Activated naive CD4-positive, alpha-beta T cell treated with anti-CD3 and anti-CD28 coated beads for 36 hours (primary cell): ENCODE measurements at regions not wholly inside any gene's neighbourhood (a gene's known extent, or its start where the extent isn't known, plus 50 kb on each side); places are given as distances from the start of the nearest gene placed in this dataset.

ENCODE experiments used
- CTCF ChIA-PET: fragments of 350-600 bp; sonication (Branson Sonifier 250); formaldehyde crosslinking; loops from one replicate; lab custom pipeline; 2021; ENCODE audit warnings: antibody characterized with exemption; lab: Charles Lee
- DNase-seq: peaks from one replicate; pipeline ENCODE4 v3.0.0-alpha.2; 2020
- H3K27ac Mint-ChIP-seq: one replicate; pipeline ENCODE4 v1.8.0; 2021; ENCODE audit warnings: mild to moderate bottlenecking, mixed read lengths
- H3K27me3 Mint-ChIP-seq: one replicate; pipeline ENCODE4 v1.8.0; 2021; ENCODE audit warnings: low read depth, mixed read lengths
- H3K36me3 Mint-ChIP-seq: one replicate; pipeline ENCODE4 v1.8.0; 2021; ENCODE audit warnings: low read depth, mixed read lengths
- H3K4me1 Mint-ChIP-seq: one replicate; pipeline ENCODE4 v1.8.0; 2021; ENCODE audit warnings: low read depth, mixed read lengths
- H3K4me3 Mint-ChIP-seq: one replicate; pipeline ENCODE4 v1.8.0; 2021; ENCODE audit warnings: mild to moderate bottlenecking, moderate library complexity, mixed read lengths
- H3K9me3 Mint-ChIP-seq: one replicate; pipeline ENCODE4 v1.8.0; 2021; ENCODE audit warnings: mixed read lengths
- intact Hi-C: fragments of 100-400 bp; cut with micrococcal nuclease; formaldehyde crosslinking; loops from one replicate; pipeline ENCODE4 v1.15.1; 2023

DNA sequence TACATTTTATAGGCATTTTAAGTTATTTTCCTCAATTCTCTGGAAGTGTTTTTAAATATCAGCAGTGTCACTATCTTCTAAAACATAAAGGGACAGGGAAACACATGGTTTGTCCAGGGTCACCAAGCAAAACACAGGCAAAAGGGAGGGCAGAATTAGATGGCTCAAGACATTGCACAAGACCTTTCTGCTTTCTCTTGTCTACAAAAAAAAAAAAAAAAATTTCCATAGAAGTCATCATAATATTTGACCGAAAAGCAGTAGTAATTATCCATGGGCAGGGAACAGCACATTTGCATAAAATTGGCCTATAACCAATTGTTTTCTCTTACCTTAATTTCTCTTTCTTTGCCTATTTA lies 703.1 kb upstream of the FZD8 start:
- DNase-seq: no peak
- Mint-ChIP-seq H3K4me3 (no peak overlapping the region), H3K4me1 (no peaks in the 10 kb centered on the region), H3K9me3 (peaks cover 1% of the 10 kb centered on the region), H3K36me3 (no peaks in the 10 kb centered on the region), H3K27ac (no peak overlapping the region), H3K27me3 (no peaks in the 10 kb centered on the region)
- intact Hi-C loops: no loop called here
- CTCF ChIA-PET: no interaction called here

DNA sequence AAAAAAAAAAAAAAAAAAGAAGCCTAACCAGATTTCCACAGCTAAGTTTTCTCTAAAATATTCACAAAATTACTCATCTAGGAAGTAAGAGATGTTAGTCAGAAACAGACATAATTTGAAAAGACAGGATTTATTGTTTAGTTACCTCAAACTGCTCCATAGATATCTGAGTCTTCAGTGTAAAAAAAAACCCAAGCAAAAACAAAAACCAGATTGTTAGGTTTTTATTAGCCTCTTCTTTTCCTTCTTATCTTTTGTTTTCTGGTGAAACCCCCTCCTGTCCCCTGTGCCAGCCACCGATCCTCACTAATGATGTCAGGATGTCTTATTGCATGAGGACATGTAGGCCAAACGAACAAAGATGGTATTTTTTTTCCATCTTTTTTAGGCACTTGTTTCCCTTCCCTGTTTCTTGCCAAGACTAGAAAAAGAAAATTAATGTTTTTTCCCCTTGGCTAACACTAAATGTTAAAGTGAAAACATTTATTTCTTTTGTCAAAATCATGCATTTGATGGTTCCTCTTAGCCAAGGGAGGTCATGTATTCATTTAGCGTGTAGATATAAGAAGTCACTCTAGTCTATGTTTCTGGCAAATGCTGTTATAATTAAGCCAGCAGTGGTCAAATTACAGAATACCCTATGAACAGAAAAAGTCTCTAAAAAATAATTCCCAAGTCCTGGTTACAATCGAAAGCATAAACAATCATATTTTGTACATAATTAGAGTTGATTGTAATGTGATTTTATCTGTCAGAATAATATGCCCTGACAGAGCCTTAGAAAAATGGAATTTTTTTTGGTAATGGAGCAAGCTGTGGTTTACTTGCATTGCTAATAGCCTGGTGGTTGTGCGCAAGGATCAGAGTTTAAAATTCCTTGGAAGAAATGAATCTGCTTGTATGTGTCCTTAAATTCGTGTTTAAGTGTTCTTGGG lies 702.4 kb upstream of the FZD8 start:
- Mint-ChIP-seq H3K4me1 (no peaks in the 10 kb centered on the region), H3K27ac (no peak overlapping the region), H3K9me3 (peaks cover 1% of the 10 kb centered on the region), H3K36me3 (no peaks in the 10 kb centered on the region), H3K27me3 (no peaks in the 10 kb centered on the region), H3K4me3 (no peak overlapping the region)
- DNase-seq: no peak
- intact Hi-C loops: no loop called here
- CTCF ChIA-PET: no interaction called here

DNA sequence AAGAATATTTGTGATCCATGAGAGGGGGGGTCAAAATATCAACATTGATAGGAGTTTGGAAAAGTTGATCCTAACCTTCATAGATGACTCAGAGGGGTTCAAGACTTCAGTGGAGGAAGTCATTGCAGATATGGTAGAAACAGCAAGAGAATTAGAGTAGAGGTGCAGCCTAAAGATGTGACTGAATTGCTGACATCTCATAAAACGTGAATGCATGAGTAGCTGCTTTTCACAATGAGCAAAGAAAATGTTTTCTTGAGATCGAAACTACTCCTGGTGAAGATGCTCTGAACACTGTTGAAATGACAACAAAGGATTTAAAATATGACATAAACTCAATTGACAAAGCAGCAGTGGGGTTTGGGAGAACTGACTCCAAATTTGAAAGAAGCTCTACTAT lies 700.7 kb upstream of the FZD8 start:
- Mint-ChIP-seq H3K27ac (no peak overlapping the region), H3K36me3 (no peaks in the 10 kb centered on the region), H3K4me1 (no peaks in the 10 kb centered on the region), H3K9me3 (peaks cover 1% of the 10 kb centered on the region), H3K27me3 (no peaks in the 10 kb centered on the region), H3K4me3 (no peak overlapping the region)
- CTCF ChIA-PET: no interaction called here
- intact Hi-C loops: no loop called here
- DNase-seq: no peak

DNA sequence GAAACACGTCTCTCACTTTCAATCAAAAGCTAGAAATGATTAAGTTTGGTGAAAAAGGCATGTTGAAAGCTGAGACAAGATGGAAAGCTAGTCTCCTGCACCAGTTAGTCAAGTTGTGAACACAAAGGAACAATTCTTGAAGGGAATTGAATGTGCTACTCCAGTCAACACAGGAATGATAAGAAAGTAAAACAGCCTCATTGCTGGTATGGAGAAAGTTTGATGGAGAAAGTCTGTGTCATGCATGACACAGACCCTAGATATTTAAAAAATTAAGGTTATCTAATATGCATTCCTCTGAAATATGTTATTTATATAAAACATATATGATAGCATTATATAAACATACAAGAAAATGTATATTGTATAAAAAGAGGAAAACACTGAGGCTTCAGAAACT lies 699.4 kb upstream of the FZD8 start:
- H3K27ac Mint-ChIP-seq: no peak overlapping the region
- H3K27me3 Mint-ChIP-seq: no peaks in the 10 kb centered on the region
- H3K9me3 Mint-ChIP-seq: no peaks in the 10 kb centered on the region
- no peak overlapping the region for H3K4me3 Mint-ChIP-seq
- intact Hi-C loops: no loop called here
- no peak for DNase-seq
- CTCF ChIA-PET: no interaction called here
- H3K36me3 Mint-ChIP-seq: no peaks in the 10 kb centered on the region
- no peaks in the 10 kb centered on the region for H3K4me1 Mint-ChIP-seq

DNA sequence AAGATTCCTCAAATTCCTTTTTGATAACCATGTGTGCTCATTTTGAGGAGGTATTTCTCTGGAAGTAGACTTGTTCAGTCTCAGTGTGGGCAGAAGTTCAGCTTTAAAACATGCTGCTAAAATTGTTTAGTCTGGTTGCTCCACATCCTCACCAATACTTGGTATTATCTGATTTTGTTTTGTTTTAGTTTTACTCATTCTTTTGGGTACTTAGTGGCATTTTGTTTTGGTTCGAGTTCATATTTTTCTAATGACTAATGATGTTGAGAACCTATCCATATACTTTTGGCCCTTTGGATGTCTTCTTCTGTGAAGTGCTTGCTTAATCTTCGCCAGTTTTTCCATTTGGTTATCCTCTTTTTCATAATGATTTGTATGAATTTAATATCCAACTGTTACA lies 694.2 kb upstream of the FZD8 start:
- intact Hi-C loops: no loop called here
- Mint-ChIP-seq H3K36me3 (no peaks in the 10 kb centered on the region), H3K27ac (no peak overlapping the region), H3K9me3 (no peaks in the 10 kb centered on the region), H3K27me3 (no peaks in the 10 kb centered on the region), H3K4me3 (no peak overlapping the region), H3K4me1 (no peaks in the 10 kb centered on the region)
- CTCF ChIA-PET: no interaction called here
- no peak for DNase-seq

DNA sequence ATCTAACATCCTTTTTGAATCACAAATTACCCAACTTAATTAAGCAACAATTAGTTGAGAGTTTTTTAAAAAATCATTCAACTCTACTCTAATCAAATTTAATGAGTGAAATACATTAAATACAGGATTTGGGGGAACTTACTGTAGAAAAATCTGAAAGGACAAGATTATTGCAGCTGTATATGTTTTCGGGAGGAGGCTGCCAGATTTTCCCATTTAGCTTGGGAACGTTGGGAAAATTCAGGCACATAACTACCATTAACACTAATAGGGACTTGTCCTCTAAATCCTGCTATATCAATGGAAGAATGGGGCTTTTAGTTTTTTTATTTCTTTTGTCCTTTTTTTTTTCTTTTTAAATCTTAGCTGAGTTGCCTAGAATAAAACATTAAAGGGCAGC lies 691.4 kb upstream of the FZD8 start:
- H3K4me1 Mint-ChIP-seq: no peaks in the 10 kb centered on the region
- intact Hi-C loops: no loop called here

DNA sequence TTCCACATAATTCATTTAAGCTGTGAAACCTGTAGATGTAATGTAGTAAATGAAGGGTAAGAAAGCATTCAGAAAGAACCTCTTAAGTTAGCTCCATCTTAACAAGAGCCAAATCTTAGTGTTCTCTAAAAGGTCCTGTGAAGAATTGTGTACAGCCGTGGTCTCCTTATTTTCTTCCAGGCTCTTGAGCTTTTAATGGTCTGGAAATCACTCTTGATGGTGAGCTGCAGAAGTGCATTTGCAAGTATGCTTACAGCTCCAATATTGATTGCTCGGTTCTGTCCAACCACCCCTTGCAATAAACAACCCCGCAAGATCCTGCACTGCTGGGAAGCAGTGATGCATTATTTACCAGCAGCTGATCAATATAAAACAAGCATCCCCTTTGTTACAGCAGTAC lies 690.8 kb upstream of the FZD8 start:
- no peak for DNase-seq
- H3K4me1 Mint-ChIP-seq: no peaks in the 10 kb centered on the region
- no peaks in the 10 kb centered on the region for H3K27me3 Mint-ChIP-seq
- CTCF ChIA-PET: no interaction called here
- no peaks in the 10 kb centered on the region for H3K9me3 Mint-ChIP-seq
- H3K27ac Mint-ChIP-seq: no peak overlapping the region
- H3K4me3 Mint-ChIP-seq: no peak overlapping the region
- intact Hi-C loops: no loop called here
- no peaks in the 10 kb centered on the region for H3K36me3 Mint-ChIP-seq

More for the DNA sequence above, 691.4 kb upstream of the FZD8 start:
- H3K27me3 Mint-ChIP-seq: no peaks in the 10 kb centered on the region
- DNase-seq: no peak
- H3K4me3 Mint-ChIP-seq: no peak overlapping the region
- H3K36me3 Mint-ChIP-seq: no peaks in the 10 kb centered on the region
- CTCF ChIA-PET: no interaction called here
- H3K27ac Mint-ChIP-seq: no peak overlapping the region
- H3K9me3 Mint-ChIP-seq: no peaks in the 10 kb centered on the region

DNA sequence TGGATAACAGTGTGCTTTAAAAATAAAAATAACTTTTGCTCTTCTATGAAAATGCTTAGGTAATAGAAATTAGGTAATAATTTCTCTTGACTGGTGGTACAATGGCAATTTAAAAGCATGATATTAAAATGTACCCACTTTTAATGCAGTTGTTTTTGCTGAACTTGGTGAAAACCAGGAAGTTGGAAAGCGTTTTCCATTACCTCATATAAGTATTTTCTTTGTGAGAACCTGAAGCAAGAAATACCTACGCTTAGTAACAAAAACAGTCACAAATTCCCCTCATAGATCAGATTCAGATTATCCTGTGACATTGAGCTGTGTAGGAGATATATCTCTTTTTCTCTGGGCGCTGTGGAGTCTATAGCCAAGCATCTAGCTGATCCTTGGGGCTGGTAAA lies 689.0 kb upstream of the FZD8 start:
- Mint-ChIP-seq H3K36me3 (no peaks in the 10 kb centered on the region), H3K4me3 (no peak overlapping the region), H3K9me3 (no peaks in the 10 kb centered on the region), H3K4me1 (no peaks in the 10 kb centered on the region), H3K27me3 (no peaks in the 10 kb centered on the region), H3K27ac (no peak overlapping the region)
- CTCF ChIA-PET: no interaction called here
- no peak for DNase-seq
- intact Hi-C loops: no loop called here

DNA sequence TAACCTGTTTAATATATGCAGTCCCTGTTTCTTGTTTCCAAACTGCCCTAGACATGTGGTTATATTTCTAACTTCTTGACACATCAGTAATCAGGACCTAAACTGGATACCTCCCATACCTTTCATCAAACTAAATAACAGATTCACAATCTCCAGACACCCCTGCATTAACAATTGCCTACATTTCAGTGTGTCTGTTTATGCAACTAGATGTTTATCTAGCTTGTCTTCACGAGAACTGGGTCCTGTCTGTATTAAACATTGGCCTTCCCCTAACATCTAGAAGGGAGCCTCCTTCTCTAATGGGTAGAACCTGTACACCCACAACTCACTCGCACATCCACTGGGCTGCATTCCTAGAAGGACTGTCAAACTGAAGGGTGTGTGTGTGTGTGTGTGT lies 683.7 kb upstream of the FZD8 start:
- no peak overlapping the region for H3K27ac Mint-ChIP-seq
- no peak overlapping the region for H3K4me3 Mint-ChIP-seq
- DNase-seq: no peak
- no peaks in the 10 kb centered on the region for H3K4me1 Mint-ChIP-seq
- H3K9me3 Mint-ChIP-seq: peaks cover 2% of the 10 kb centered on the region
- no peaks in the 10 kb centered on the region for H3K27me3 Mint-ChIP-seq
- CTCF ChIA-PET: no interaction called here
- intact Hi-C loops: no loop called here
- H3K36me3 Mint-ChIP-seq: no peaks in the 10 kb centered on the region

DNA sequence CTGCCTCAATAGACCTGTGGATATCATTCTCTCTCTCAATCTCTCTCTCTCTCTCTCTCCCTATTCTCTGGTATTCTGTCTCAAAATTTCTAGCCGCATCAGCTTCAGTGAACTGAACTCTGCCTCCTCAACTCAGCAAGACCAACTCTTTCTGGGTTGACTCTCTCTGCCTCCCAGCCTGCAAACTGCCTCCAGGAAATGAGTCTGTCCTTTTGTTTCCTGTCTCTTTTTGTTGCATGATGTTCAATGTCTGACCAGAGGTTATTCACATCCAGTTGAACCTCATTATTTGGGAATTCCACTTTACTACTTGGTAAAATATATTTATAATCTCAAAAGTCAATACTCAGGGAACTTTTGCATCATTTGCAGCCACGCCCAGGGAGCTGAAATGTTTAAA lies 682.7 kb upstream of the FZD8 start:
- CTCF ChIA-PET: no interaction called here
- peaks cover 2% of the 10 kb centered on the region for H3K9me3 Mint-ChIP-seq
- H3K27ac Mint-ChIP-seq: no peak overlapping the region
- no peak overlapping the region for H3K4me3 Mint-ChIP-seq
- intact Hi-C loops: no loop called here
- no peaks in the 10 kb centered on the region for H3K4me1 Mint-ChIP-seq
- H3K36me3 Mint-ChIP-seq: no peaks in the 10 kb centered on the region
- no peak for DNase-seq
- no peaks in the 10 kb centered on the region for H3K27me3 Mint-ChIP-seq

DNA sequence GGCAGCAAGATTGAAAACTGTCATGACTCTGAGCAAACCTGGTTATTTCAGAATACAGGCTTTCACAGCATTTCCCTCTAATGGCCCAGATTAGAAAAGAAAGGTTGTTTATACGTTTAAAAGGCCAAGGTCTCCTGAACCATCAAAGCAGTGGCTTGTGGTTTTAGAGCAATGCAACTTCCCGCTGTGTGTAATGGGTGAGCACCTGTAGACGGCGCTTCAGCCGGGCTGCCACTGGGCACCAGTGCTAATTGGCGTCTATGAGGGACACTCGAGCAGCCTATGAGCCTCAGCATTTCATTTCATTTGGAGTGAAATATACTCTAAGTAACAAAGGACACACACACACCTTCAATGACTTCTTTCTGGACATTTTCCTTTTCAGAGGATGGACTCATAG lies 671.0 kb upstream of the FZD8 start:
- Mint-ChIP-seq H3K9me3 (no peaks in the 10 kb centered on the region), H3K4me1 (no peaks in the 10 kb centered on the region), H3K4me3 (no peak overlapping the region), H3K27ac (no peak overlapping the region), H3K27me3 (no peaks in the 10 kb centered on the region), H3K36me3 (no peaks in the 10 kb centered on the region)
- CTCF ChIA-PET: no interaction called here
- no peak for DNase-seq
- intact Hi-C loops: no loop called here

DNA sequence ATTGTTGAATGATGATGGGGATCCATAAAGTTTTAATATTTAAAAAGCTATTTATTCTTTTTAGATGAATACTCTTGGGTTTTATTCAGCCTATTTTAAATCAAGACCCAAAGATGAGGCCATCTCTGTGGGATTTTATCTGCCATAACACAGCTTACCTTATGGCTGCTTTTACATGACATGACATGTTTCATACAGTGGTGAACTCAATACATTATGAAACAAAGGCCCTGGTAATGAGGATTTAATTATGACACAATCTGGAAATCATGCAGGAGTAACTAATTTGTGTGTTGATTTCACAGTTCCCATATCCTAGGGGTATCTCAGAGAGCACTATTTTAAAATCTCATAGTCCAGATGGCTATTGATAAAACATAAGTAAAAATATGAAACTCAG lies 661.8 kb upstream of the FZD8 start:
- Mint-ChIP-seq H3K4me3 (no peak overlapping the region), H3K4me1 (no peaks in the 10 kb centered on the region), H3K36me3 (no peaks in the 10 kb centered on the region), H3K27ac (no peak overlapping the region), H3K9me3 (peaks cover 3% of the 10 kb centered on the region), H3K27me3 (no peaks in the 10 kb centered on the region)
- intact Hi-C loops: no loop called here
- CTCF ChIA-PET: no interaction called here
- no peak for DNase-seq

DNA sequence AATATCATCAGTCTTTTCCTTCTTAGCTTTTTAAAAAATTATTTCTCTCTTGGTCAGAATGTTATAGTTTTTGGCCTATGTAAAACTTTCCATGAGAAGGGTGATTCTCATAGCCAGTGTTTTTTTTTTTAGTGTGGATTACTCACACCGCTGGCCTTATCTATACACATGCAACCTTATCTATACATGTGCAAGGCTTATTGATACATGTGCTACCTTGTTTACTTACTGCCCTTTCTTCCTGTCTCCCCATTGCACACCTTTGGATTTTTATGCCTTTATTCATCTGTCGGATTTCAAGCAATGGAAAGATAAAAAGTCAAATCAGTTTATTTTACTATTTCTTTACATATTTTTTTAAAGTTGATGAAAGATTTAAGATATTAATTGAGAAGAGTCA lies 660.0 kb upstream of the FZD8 start:
- H3K27ac Mint-ChIP-seq: no peak overlapping the region
- no peaks in the 10 kb centered on the region for H3K4me1 Mint-ChIP-seq
- H3K27me3 Mint-ChIP-seq: no peaks in the 10 kb centered on the region
- H3K4me3 Mint-ChIP-seq: no peak overlapping the region
- no peak for DNase-seq
- CTCF ChIA-PET: no interaction called here
- intact Hi-C loops: no loop called here
- H3K36me3 Mint-ChIP-seq: no peaks in the 10 kb centered on the region
- H3K9me3 Mint-ChIP-seq: peaks cover 3% of the 10 kb centered on the region
